ENCODE measurements at regions not wholly inside any gene's neighbourhood (a gene's known extent, or its start where the extent isn't known, plus 50 kb on each side); places are given as distances from the start of the nearest gene placed in this dataset.

DNA sequence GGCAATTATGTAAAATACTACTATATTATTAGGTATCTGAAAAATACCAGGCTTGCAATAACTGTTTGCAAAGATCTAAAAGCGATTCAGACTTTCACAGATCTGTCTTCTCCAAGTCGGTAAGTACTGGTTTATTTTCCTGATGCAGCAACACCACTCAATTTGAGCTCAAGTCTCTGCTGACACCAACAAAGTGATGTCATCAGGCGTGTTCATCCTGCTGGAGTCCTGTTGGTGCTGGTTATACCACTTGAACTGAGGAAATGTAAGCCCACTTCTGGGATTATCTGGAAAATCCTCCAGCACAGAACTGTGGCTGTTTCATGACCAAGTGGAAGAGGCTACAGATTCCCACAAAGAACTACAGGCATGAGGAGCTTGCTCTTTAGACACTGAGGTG lies 267.6 kb downstream of the BCL2 start:
- TF ChIP-seq, protein P1, sequence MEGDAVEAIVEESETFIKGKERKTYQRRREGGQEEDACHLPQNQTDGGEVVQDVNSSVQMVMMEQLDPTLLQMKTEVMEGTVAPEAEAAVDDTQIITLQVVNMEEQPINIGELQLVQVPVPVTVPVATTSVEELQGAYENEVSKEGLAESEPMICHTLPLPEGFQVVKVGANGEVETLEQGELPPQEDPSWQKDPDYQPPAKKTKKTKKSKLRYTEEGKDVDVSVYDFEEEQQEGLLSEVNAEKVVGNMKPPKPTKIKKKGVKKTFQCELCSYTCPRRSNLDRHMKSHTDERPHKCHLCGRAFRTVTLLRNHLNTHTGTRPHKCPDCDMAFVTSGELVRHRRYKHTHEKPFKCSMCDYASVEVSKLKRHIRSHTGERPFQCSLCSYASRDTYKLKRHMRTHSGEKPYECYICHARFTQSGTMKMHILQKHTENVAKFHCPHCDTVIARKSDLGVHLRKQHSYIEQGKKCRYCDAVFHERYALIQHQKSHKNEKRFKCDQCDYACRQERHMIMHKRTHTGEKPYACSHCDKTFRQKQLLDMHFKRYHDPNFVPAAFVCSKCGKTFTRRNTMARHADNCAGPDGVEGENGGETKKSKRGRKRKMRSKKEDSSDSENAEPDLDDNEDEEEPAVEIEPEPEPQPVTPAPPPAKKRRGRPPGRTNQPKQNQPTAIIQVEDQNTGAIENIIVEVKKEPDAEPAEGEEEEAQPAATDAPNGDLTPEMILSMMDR (IDR thresholded peaks at IDR 0.05): no peak
- no peak for TF ChIP-seq POLR2A (IDR thresholded peaks at IDR 0.05)
